ENCODE measurements at regions not wholly inside any gene's neighbourhood (a gene's known extent, or its start where the extent isn't known, plus 50 kb on each side); places are given as distances from the start of the nearest gene placed in this dataset.

GRCh38 chr3:140854961-140855360 is 86.7 kb upstream of the SLC25A36 start:
- TF ChIP-seq YY1 (IDR thresholded peaks at IDR 0.05; ENCODE audit: insufficient read depth, insufficient read length), result no peak
- no peak for TF ChIP-seq ZNF274 (IDR thresholded peaks at IDR 0.05; ENCODE audit: low read depth, low read length)
- TF ChIP-seq SUZ12 (IDR thresholded peaks at IDR 0.05; ENCODE audit: extremely low read depth, insufficient read depth, insufficient read length), result no peak

Measured in NT2/D1 (cell line).